Activated CD4-positive, alpha-beta T cell treated with anti-CD3 and anti-CD28 coated beads, Interleukin-2, amount 10 ng/mL, durations not matched to agents 7 days and 5 days (primary cell): ENCODE measurements at regions not wholly inside any gene's neighbourhood (a gene's known extent, or its start where the extent isn't known, plus 50 kb on each side); places are given as distances from the start of the nearest gene placed in this dataset.

ENCODE experiments used
- CTCF ChIA-PET: fragments of 350-600 bp; sonication (Branson Sonifier 250); formaldehyde crosslinking; loops from one replicate; lab custom pipeline; 2021; ENCODE audit warnings: antibody characterized with exemption; lab: Charles Lee
- POLR2A ChIA-PET: fragments of 350-600 bp; sonication (Branson Sonifier 250); formaldehyde crosslinking; loops from one replicate; lab custom pipeline; 2021; ENCODE audit warnings: antibody characterized with exemption; lab: Charles Lee
- DNase-seq: peaks from one replicate; pipeline ENCODE4 v3.0.0-alpha.2; 2020
- H3K27ac Mint-ChIP-seq: one replicate; pipeline ENCODE4 v1.8.0; 2021; ENCODE audit warnings: mild to moderate bottlenecking, moderate library complexity, mixed read lengths
- H3K27me3 Mint-ChIP-seq: one replicate; pipeline ENCODE4 v1.8.0; 2021; ENCODE audit warnings: mixed read lengths
- H3K36me3 Mint-ChIP-seq: one replicate; pipeline ENCODE4 v1.8.0; 2021; ENCODE audit warnings: low read depth, mixed read lengths
- H3K4me1 Mint-ChIP-seq: one replicate; pipeline ENCODE4 v1.8.0; 2021; ENCODE audit warnings: mixed read lengths
- H3K4me3 Mint-ChIP-seq: one replicate; pipeline ENCODE4 v1.8.0; 2021; ENCODE audit warnings: mild to moderate bottlenecking, moderate library complexity, mixed read lengths
- H3K9me3 Mint-ChIP-seq: one replicate; pipeline ENCODE4 v1.8.0; 2021; ENCODE audit warnings: mixed read lengths

DNA sequence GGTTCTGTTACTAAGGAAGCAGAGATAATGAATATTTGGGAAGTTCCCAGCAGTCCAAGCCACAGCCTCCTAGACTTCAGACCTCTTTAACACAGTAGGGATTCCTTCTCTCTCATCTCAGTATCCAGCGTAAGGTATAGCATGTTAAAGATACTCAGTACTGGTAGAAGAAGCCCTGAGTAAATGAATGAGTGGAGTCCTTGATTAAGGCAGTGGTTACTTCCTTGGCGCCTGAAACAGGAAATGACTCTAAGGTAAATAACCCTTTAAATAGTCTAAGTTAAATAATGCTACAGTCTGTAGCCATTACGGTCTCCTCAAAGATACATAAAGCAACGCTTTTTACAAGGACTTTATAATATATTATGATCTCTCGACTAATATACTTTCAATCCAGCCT is 650.8 kb upstream of the MIR17HG start:
- Mint-ChIP-seq H3K9me3 (no peaks in the 10 kb centered on the region), H3K4me3 (no peak overlapping the region), H3K4me1 (no peaks in the 10 kb centered on the region), H3K27ac (no peak overlapping the region), H3K36me3 (no peaks in the 10 kb centered on the region), H3K27me3 (no peaks in the 10 kb centered on the region)
- DNase-seq, result no peak
- CTCF ChIA-PET, result no interaction called here
- POLR2A ChIA-PET, result no interaction called here

GRCh38 chr13:90700340-90700739 is 647.1 kb upstream of the MIR17HG start:
- no peaks in the 10 kb centered on the region for H3K9me3 Mint-ChIP-seq
- POLR2A ChIA-PET, result no interaction called here

GRCh38 chr13:90701264-90701663 is 646.2 kb upstream of the MIR17HG start:
- no peaks in the 10 kb centered on the region for H3K9me3 Mint-ChIP-seq
- ChIA-PET POLR2A (no interaction called here), CTCF (no interaction called here)
- no peaks in the 10 kb centered on the region for H3K27me3 Mint-ChIP-seq
- DNase-seq, result no peak
- H3K4me3 Mint-ChIP-seq, result no peak overlapping the region
- no peaks in the 10 kb centered on the region for H3K4me1 Mint-ChIP-seq
- no peaks in the 10 kb centered on the region for H3K36me3 Mint-ChIP-seq
- H3K27ac Mint-ChIP-seq, result no peak overlapping the region

More at GRCh38 chr13:90700340-90700739, 647.1 kb upstream of the MIR17HG start:
- no peak for DNase-seq
- H3K36me3 Mint-ChIP-seq, result no peaks in the 10 kb centered on the region
- H3K4me3 Mint-ChIP-seq, result no peak overlapping the region
- no peaks in the 10 kb centered on the region for H3K4me1 Mint-ChIP-seq
- no peak overlapping the region for H3K27ac Mint-ChIP-seq
- CTCF ChIA-PET, result no interaction called here
- H3K27me3 Mint-ChIP-seq, result no peaks in the 10 kb centered on the region

DNA sequence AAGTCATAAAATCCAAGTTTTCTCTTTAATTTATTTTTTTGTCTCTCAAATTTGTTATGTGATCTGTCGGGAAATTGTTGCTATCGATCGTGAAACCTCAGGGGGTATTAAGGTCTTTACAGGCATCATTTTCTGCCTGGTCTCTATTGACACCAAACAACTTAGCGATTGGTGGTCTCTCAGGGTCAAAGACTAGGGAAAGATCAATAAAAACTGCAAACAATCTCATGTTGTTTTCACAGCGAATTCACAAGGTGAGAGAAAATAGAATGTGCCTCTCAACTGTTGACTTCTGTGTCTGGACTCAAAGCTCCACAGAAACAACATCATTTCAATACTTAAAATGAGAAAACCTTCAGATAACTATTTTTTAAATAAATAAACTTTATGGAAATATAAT is 645.4 kb upstream of the MIR17HG start:
- no peak for DNase-seq
- Mint-ChIP-seq H3K4me3 (no peak overlapping the region), H3K9me3 (no peaks in the 10 kb centered on the region), H3K4me1 (no peaks in the 10 kb centered on the region), H3K27me3 (no peaks in the 10 kb centered on the region), H3K27ac (no peak overlapping the region), H3K36me3 (no peaks in the 10 kb centered on the region)
- ChIA-PET POLR2A (no interaction called here), CTCF (no interaction called here)

GRCh38 chr13:90706631-90707030 is 640.9 kb upstream of the MIR17HG start:
- no peaks in the 10 kb centered on the region for H3K36me3 Mint-ChIP-seq
- no peaks in the 10 kb centered on the region for H3K27me3 Mint-ChIP-seq
- H3K4me1 Mint-ChIP-seq, result no peaks in the 10 kb centered on the region
- no peaks in the 10 kb centered on the region for H3K9me3 Mint-ChIP-seq
- no peak overlapping the region for H3K4me3 Mint-ChIP-seq
- no peak overlapping the region for H3K27ac Mint-ChIP-seq
- ChIA-PET POLR2A (no interaction called here), CTCF (no interaction called here)
- DNase-seq, result no peak

GRCh38 chr13:90708128-90708527 is 639.4 kb upstream of the MIR17HG start:
- no peak for DNase-seq
- ChIA-PET POLR2A (no interaction called here), CTCF (no interaction called here)
- H3K4me1 Mint-ChIP-seq, result no peaks in the 10 kb centered on the region
- no peak overlapping the region for H3K4me3 Mint-ChIP-seq
- H3K9me3 Mint-ChIP-seq, result peaks cover 3% of the 10 kb centered on the region
- H3K27ac Mint-ChIP-seq, result no peak overlapping the region
- H3K36me3 Mint-ChIP-seq, result no peaks in the 10 kb centered on the region
- no peaks in the 10 kb centered on the region for H3K27me3 Mint-ChIP-seq

GRCh38 chr13:90709319-90709718 is 638.2 kb upstream of the MIR17HG start:
- CTCF ChIA-PET, result no interaction called here
- no peak for DNase-seq
- Mint-ChIP-seq H3K27ac (no peak overlapping the region), H3K4me1 (no peaks in the 10 kb centered on the region), H3K9me3 (peaks cover 3% of the 10 kb centered on the region), H3K36me3 (no peaks in the 10 kb centered on the region), H3K4me3 (no peak overlapping the region), H3K27me3 (no peaks in the 10 kb centered on the region)
- POLR2A ChIA-PET, result no interaction called here

DNA sequence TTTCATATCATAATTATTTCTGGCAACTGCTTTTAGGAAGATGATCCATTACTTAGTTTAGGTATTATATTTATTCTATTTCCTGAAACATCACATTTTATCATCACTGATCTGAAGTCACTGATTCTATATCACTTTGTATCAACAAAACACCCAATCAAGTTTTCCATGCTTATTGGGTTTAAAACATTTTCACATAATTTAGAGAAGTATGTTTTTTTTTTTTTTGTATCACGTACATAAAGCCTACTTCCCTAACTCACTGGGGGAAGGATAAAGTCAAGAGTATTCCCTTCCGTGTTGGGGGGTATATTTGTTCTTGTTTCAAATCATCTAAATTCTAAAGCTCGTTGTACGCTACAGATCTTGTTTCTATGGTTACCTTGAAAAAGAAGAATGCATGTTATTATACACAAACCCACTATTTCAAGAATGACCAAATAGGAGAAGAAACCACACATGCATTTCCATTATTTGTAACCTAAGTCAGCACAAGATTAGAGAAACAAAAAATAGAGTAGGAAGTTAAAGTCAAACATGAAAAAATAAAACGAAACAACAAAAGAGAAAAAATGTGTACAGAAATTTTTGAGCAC is 637.2 kb upstream of the MIR17HG start:
- ChIA-PET POLR2A (no interaction called here), CTCF (no interaction called here)
- H3K4me3 Mint-ChIP-seq, result no peak overlapping the region
- H3K9me3 Mint-ChIP-seq, result peaks cover 3% of the 10 kb centered on the region
- H3K27me3 Mint-ChIP-seq, result no peaks in the 10 kb centered on the region
- H3K4me1 Mint-ChIP-seq, result no peaks in the 10 kb centered on the region
- H3K36me3 Mint-ChIP-seq, result no peaks in the 10 kb centered on the region
- no peak for DNase-seq
- H3K27ac Mint-ChIP-seq, result no peak overlapping the region

- no peaks in the 10 kb centered on the region for H3K36me3 Mint-ChIP-seq
- peaks cover 7% of the 10 kb centered on the region for H3K9me3 Mint-ChIP-seq
- CTCF ChIA-PET, result no interaction called here
- no peak overlapping the region for H3K4me3 Mint-ChIP-seq
- no peaks in the 10 kb centered on the region for H3K27me3 Mint-ChIP-seq
- POLR2A ChIA-PET, result no interaction called here
- DNase-seq, result no peak
- no peaks in the 10 kb centered on the region for H3K4me1 Mint-ChIP-seq
- H3K27ac Mint-ChIP-seq, result no peak overlapping the region
These were observed 633.9 kb upstream of the MIR17HG start for GRCh38 chr13:90713441-90714133.

- no peaks in the 10 kb centered on the region for H3K36me3 Mint-ChIP-seq
- no peak overlapping the region for H3K27ac Mint-ChIP-seq
- POLR2A ChIA-PET, result no interaction called here
These were observed 632.0 kb upstream of the MIR17HG start for GRCh38 chr13:90715485-90715884.

DNA sequence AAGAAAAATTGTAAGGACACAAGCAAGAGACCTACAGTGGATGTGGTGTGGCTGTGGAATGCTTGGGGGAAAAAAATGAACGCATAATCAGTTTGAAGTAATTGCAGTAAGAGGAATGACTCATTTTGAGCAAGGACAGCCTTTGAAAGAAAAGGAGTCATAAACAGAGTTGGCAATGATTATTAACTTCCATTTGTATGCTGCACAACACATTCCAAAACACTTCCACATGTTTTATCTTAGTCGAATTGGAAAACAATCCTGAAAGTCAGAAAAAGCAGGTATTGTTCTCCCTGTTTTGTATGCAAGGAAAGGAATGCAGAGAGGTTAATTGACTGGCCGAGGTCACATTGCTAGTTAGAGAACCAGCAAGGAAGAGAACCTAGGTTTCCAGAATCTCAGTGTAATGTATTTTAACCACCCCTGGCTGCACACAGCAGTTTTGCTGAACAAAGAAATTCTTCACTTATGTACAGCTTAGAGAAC is 630.0 kb upstream of the MIR17HG start:
- Mint-ChIP-seq H3K4me3 (no peak overlapping the region), H3K36me3 (no peaks in the 10 kb centered on the region), H3K27ac (no peak overlapping the region), H3K9me3 (peaks cover 7% of the 10 kb centered on the region), H3K27me3 (no peaks in the 10 kb centered on the region), H3K4me1 (no peaks in the 10 kb centered on the region)
- no peak for DNase-seq
- POLR2A ChIA-PET, result no interaction called here
- CTCF ChIA-PET, result no interaction called here

More at GRCh38 chr13:90715485-90715884, 632.0 kb upstream of the MIR17HG start:
- H3K9me3 Mint-ChIP-seq, result peaks cover 7% of the 10 kb centered on the region
- no peak overlapping the region for H3K4me3 Mint-ChIP-seq
- no peak for DNase-seq
- CTCF ChIA-PET, result no interaction called here
- H3K27me3 Mint-ChIP-seq, result no peaks in the 10 kb centered on the region
- H3K4me1 Mint-ChIP-seq, result no peaks in the 10 kb centered on the region

- POLR2A ChIA-PET, result no interaction called here
These were observed 628.0 kb upstream of the MIR17HG start for GRCh38 chr13:90719461-90719860.

GRCh38 chr13:90721937-90722336 is 625.5 kb upstream of the MIR17HG start:
- H3K9me3 Mint-ChIP-seq, result peaks cover 2% of the 10 kb centered on the region
- no peaks in the 10 kb centered on the region for H3K27me3 Mint-ChIP-seq
- H3K36me3 Mint-ChIP-seq, result no peaks in the 10 kb centered on the region
- ChIA-PET CTCF (no interaction called here), POLR2A (no interaction called here)
- H3K4me1 Mint-ChIP-seq, result no peaks in the 10 kb centered on the region
- DNase-seq, result no peak
- H3K4me3 Mint-ChIP-seq, result no peak overlapping the region
- H3K27ac Mint-ChIP-seq, result no peak overlapping the region

More at GRCh38 chr13:90719461-90719860, 628.0 kb upstream of the MIR17HG start:
- CTCF ChIA-PET, result no interaction called here
- Mint-ChIP-seq H3K36me3 (no peaks in the 10 kb centered on the region), H3K27me3 (no peaks in the 10 kb centered on the region), H3K9me3 (peaks cover 4% of the 10 kb centered on the region), H3K4me3 (no peak overlapping the region), H3K4me1 (no peaks in the 10 kb centered on the region), H3K27ac (no peak overlapping the region)
- no peak for DNase-seq

- no peak overlapping the region for H3K4me3 Mint-ChIP-seq
- no peaks in the 10 kb centered on the region for H3K4me1 Mint-ChIP-seq
- DNase-seq, result no peak
- ChIA-PET POLR2A (no interaction called here), CTCF (no interaction called here)
- H3K27ac Mint-ChIP-seq, result no peak overlapping the region
- H3K27me3 Mint-ChIP-seq, result no peaks in the 10 kb centered on the region
- no peaks in the 10 kb centered on the region for H3K36me3 Mint-ChIP-seq
- H3K9me3 Mint-ChIP-seq, result no peaks in the 10 kb centered on the region
These were observed 624.1 kb upstream of the MIR17HG start for GRCh38 chr13:90723381-90723780.
